A549 (cell line): ENCODE measurements at regions not wholly inside any gene's neighbourhood (a gene's known extent, or its start where the extent isn't known, plus 50 kb on each side); places are given as distances from the start of the nearest gene placed in this dataset.

Experiments used
- ATAC-seq, 2 experiments: fragments of 200-7000 bp in 1 of 2; fragments of >200 bp in 1 of 2; cut with Nextera tagmentation in 1 of 2; cut with Tn5 transposase in 1 of 2; 3 replicates each; pipeline versions ENCODE4 v1.8.0 to v1.9.1; 2018 to 2020; ENCODE audit warnings: mild to moderate bottlenecking in 1 of 2, moderate library complexity in 1 of 2
- CTCF ChIA-PET: fragments of 300-600 bp; sonication (Branson Sonifier 250); formaldehyde crosslinking; extraction: SDS; loops from one replicate; lab custom pipeline; 2021; ENCODE audit warnings: antibody characterized with exemption, inconsistent platforms; lab: Yijun Ruan, JAX
- POLR2A ChIA-PET: fragments of 350-600 bp; formaldehyde crosslinking; extraction: SDS; loops from one replicate; lab custom pipeline; 2021; ENCODE audit warnings: antibody characterized with exemption, inconsistent platforms; lab: Yijun Ruan, JAX
- DNase-seq, 2 experiments: peaks; one replicate each; pipeline versions ENCODE4 v3.0.0 to v3.0.0-alpha.2; 2011 to 2016; ENCODE audit warnings: low read depth in 1 of 2, low spot score in 1 of 2
- FAIRE-seq: peaks from 2 replicates; lab custom pipeline; 2011; peaks lifted over from hg19 to GRCh38; lab: Jason Lieb, UNC
- H3K27ac ChIP-seq, 2 experiments: fragments of >200 bp; sonication (Bioruptor Twin); formaldehyde crosslinking; 3 replicates each; pipeline ENCODE4 v1.5.1; 2016 to 2017
- H3K4me1 ChIP-seq: fragments of >200 bp; sonication (Bioruptor Twin); formaldehyde crosslinking; 3 replicates; pipeline ENCODE4 v1.6.1; 2016
- H3K4me2 ChIP-seq: fragments of >200 bp; sonication (Bioruptor Twin); formaldehyde crosslinking; 3 replicates; pipeline ENCODE4 v1.6.1; 2016
- H3K4me3 ChIP-seq: fragments of >200 bp; sonication (Bioruptor Twin); formaldehyde crosslinking; 3 replicates; pipeline ENCODE4 v1.5.1; 2016
- H3K9me3 ChIP-seq: fragments of >200 bp; sonication (Bioruptor Twin); formaldehyde crosslinking; 3 replicates; pipeline ENCODE4 v1.6.1; 2016
- BCL3 ChIP-seq: fragments of >200 bp; sonication (Bioruptor Twin); formaldehyde crosslinking; IDR thresholded peaks from 3 replicates; pipeline ENCODE4 v1.6.1; 2016
- BHLHE40 ChIP-seq: IDR thresholded peaks from 2 replicates; pipeline ENCODE4 v1.6.1; 2012; ENCODE audit warnings: low read depth, low read length, inconsistent platforms
- CBX8 ChIP-seq: fragments of 200-600 bp; sonication (generic); IDR thresholded peaks from 2 replicates; pipeline ENCODE4 v1.6.1; 2016
- CHD4 ChIP-seq: fragments of 200-600 bp; sonication (generic); IDR thresholded peaks from 2 replicates; pipeline ENCODE4 v1.6.1; 2016; ENCODE audit warnings: antibody characterized with exemption, mild to moderate bottlenecking, borderline replicate concordance
- EHF ChIP-seq: fragments of 250-450 bp; sonication (Bioruptor Pico); IDR thresholded peaks from 2 replicates; pipeline ENCODE4 v1.5.0; 2020; ENCODE audit warnings: mild to moderate bottlenecking
- EHMT2 ChIP-seq: fragments of 200-600 bp; sonication (generic); IDR thresholded peaks from 2 replicates; pipeline ENCODE4 v1.6.1; 2016; ENCODE audit warnings: antibody characterized with exemption, low read depth, mild to moderate bottlenecking, moderate library complexity
- ELK1 ChIP-seq: fragments of 150-350 bp; IDR thresholded peaks from 2 replicates; pipeline ENCODE4 v1.6.1; 2014; ENCODE audit warnings: low read depth, mild to moderate bottlenecking, low read length
- FOXS1 ChIP-seq: fragments of 250-450 bp; sonication (Bioruptor Pico); IDR thresholded peaks from 2 replicates; pipeline ENCODE4 v1.5.0; 2020; ENCODE audit warnings: mild to moderate bottlenecking, moderate library complexity
- HDAC2 ChIP-seq: fragments of 200-600 bp; sonication (generic); IDR thresholded peaks from 2 replicates; pipeline ENCODE4 v1.6.1; 2016
- HEYL ChIP-seq: fragments of 250-450 bp; sonication (Bioruptor Pico); IDR thresholded peaks from 2 replicates; pipeline ENCODE4 v1.8.0; 2021; ENCODE audit warnings: mild to moderate bottlenecking, moderate library complexity
- HMGXB4 ChIP-seq: fragments of 250-450 bp; sonication (Bioruptor Pico); IDR thresholded peaks from 2 replicates; pipeline ENCODE4 v1.5.0; 2021; ENCODE audit warnings: mild to moderate bottlenecking, moderate library complexity, borderline replicate concordance
- HOXB13 ChIP-seq: fragments of 250-450 bp; sonication (Bioruptor Pico); IDR thresholded peaks from 2 replicates; pipeline ENCODE4 v1.5.0; 2020; ENCODE audit warnings: low read depth, mild to moderate bottlenecking, moderate library complexity
- JUNB ChIP-seq: fragments of >200 bp; sonication (Bioruptor Twin); formaldehyde crosslinking; IDR thresholded peaks from 2 replicates; pipeline ENCODE4 v1.6.1; 2016
- KDM5A ChIP-seq: fragments of 200-600 bp; sonication (generic); IDR thresholded peaks from 2 replicates; pipeline ENCODE4 v1.6.1; 2016; ENCODE audit warnings: antibody characterized with exemption, mild to moderate bottlenecking
- MAFK ChIP-seq: fragments of 450-650 bp; IDR thresholded peaks from 2 replicates; pipeline ENCODE4 v1.6.1; 2014; ENCODE audit not compliant: partially characterized antibody
- MAX ChIP-seq: IDR thresholded peaks from 2 replicates; pipeline ENCODE4 v1.6.1; 2012
- NPAS2 ChIP-seq: fragments of 250-450 bp; sonication (Bioruptor Pico); IDR thresholded peaks from 2 replicates; pipeline ENCODE4 v1.8.0; 2022; ENCODE audit warnings: mild to moderate bottlenecking, moderate library complexity, borderline replicate concordance
- NR3C1 ChIP-seq: fragments of >200 bp; sonication (Bioruptor Twin); formaldehyde crosslinking; IDR thresholded peaks from 3 replicates; pipeline ENCODE4 v1.6.1; 2017
- POLR2A ChIP-seq: IDR thresholded peaks from 2 replicates; pipeline ENCODE4 v1.6.1; 2012; ENCODE audit warnings: mild to moderate bottlenecking, low read length
- POLR2AphosphoS2 ChIP-seq: conservative IDR thresholded peaks from 2 replicates; pipeline ENCODE4 v1.6.1; 2012; ENCODE audit warnings: low read length, improper control_type of control experiment, inconsistent platforms
- RARB ChIP-seq: fragments of 250-450 bp; sonication (Bioruptor Pico); IDR thresholded peaks from 2 replicates; pipeline ENCODE4 v1.8.0; 2021; ENCODE audit warnings: mild to moderate bottlenecking, moderate library complexity
- RFX5 ChIP-seq: fragments of 450-650 bp; IDR thresholded peaks from 2 replicates; pipeline ENCODE4 v1.7.1; 2014; ENCODE audit warnings: antibody characterized with exemption, mild to moderate bottlenecking, moderate library complexity
- SMC3 ChIP-seq: fragments of >200 bp; sonication (Bioruptor Twin); formaldehyde crosslinking; IDR thresholded peaks from 3 replicates; pipeline ENCODE4 v1.6.1; 2018; ENCODE audit warnings: inconsistent platforms
- ZFP36 ChIP-seq: fragments of 450-650 bp; IDR thresholded peaks from 2 replicates; pipeline ENCODE4 v1.6.1; 2014; ENCODE audit warnings: borderline replicate concordance; ENCODE audit not compliant: partially characterized antibody
- ZSCAN20 ChIP-seq: fragments of 250-450 bp; sonication (Bioruptor Pico); IDR thresholded peaks from 2 replicates; pipeline ENCODE4 v1.8.0; 2022; ENCODE audit warnings: mild to moderate bottlenecking, moderate library complexity
- WGBS: methylation state at CpG from one replicate; pipeline ENCODE4 v1.1.6; 2017; ENCODE audit errors: missing lambda C conversion rate; 5-methylcytosine and 5-hydroxymethylcytosine counted together
- TF ChIP-seq, protein P1 (sequence below): IDR thresholded peaks from 2 replicates; pipeline ENCODE4 v1.6.1; 2012; ENCODE audit warnings: low read depth, borderline replicate concordance

- no peak for ATAC-seq
- no peak overlapping the region for H3K4me3 ChIP-seq
- no peak for FAIRE-seq
- TF ChIP-seq ZSCAN20 (CRISPR knock-in tag) (no peak), KDM5A (no peak), CHD4 (no peak), POLR2AphosphoS2 (no peak), ZFP36 (no peak), SMC3 (no peak), CBX8 (no peak), EHMT2 (no peak), JUNB (no peak), MAX (no peak), HDAC2 (no peak), EHF (CRISPR knock-in tag) (no peak), HOXB13 (CRISPR knock-in tag) (no peak), ELK1 (no peak)
- TF ChIP-seq, all 56 proteins: peak for 0
- Histone ChIP-seq H3K4me1 (no peaks in the 10 kb centered on the region), H3K27ac (no peak overlapping the region), H3K4me2 (no peak overlapping the region), H3K9me3 (no peaks in the 10 kb centered on the region)
- ChIA-PET POLR2A (no interaction called here), CTCF (interaction anchor here (1.1 to 1.4 kb wide), 3 partner anchors 11 to 59 kb away, joined by 3 to 5 read pairs (median 4); no protein-coding TSS in a partner anchor)
- no peak for DNase-seq
- WGBS = 48% methylated on average over 3 of the region's 3 CpGs
Observed at GRCh38 chr7:42722716-42723115, 189.2 kb downstream of the C7orf25 start.

- H3K4me1 ChIP-seq = no peaks in the 10 kb centered on the region
- TF ChIP-seq HEYL (no peak), NPAS2 (no peak), RFX5 (no peak), MAFK (peak; percentile 54)
- TF ChIP-seq, protein P1, sequence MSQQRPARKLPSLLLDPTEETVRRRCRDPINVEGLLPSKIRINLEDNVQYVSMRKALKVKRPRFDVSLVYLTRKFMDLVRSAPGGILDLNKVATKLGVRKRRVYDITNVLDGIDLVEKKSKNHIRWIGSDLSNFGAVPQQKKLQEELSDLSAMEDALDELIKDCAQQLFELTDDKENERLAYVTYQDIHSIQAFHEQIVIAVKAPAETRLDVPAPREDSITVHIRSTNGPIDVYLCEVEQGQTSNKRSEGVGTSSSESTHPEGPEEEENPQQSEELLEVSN = no peak
- TF ChIP-seq, all 56 proteins: peak for 1
- Histone ChIP-seq H3K9me3 (no peaks in the 10 kb centered on the region), H3K27ac (no peak overlapping the region), H3K4me3 (no peak overlapping the region), H3K4me2 (no peak overlapping the region)
- ChIA-PET CTCF (interaction anchor here (1.2 to 1.4 kb wide), 2 partner anchors 8 to 59 kb away, joined by 3 read pairs; no protein-coding TSS in a partner anchor), POLR2A (no interaction called here)
- ATAC-seq (no peak), FAIRE-seq (no peak), DNase-seq (no peak)
Observed at GRCh38 chr7:42722198-42722597, 189.7 kb downstream of the C7orf25 start.

GRCh38 chr7:42720991-42721796, 190.7 kb downstream of the C7orf25 start:
- ATAC-seq = no peak
- H3K9me3 ChIP-seq = no peaks in the 10 kb centered on the region
- no peak overlapping the region for H3K27ac ChIP-seq
- DNase-seq = no peak
- WGBS = 21% methylated on average over 9 of the region's 10 CpGs
- CTCF ChIA-PET = interaction anchor here (0.6 to 1.4 kb wide), 4 partner anchors 9 to 781 kb away, joined by 3 read pairs; no protein-coding TSS in a partner anchor
- no peak for FAIRE-seq
- H3K4me2 ChIP-seq = no peak overlapping the region
- H3K4me3 ChIP-seq = no peak overlapping the region
- H3K4me1 ChIP-seq = no peaks in the 10 kb centered on the region
- POLR2A ChIA-PET = no interaction called here
- TF ChIP-seq BHLHE40 (no peak), SMC3 (no peak), CHD4 (no peak), MAX (no peak), BCL3 (no peak), FOXS1 (CRISPR knock-in tag) (no peak), POLR2A (no peak), RARB (no peak), POLR2AphosphoS2 (no peak), NR3C1 (no peak), JUNB (no peak), HMGXB4 (CRISPR knock-in tag) (no peak)
